Ovary (tissue), 7 donors: ENCODE measurements at regions not wholly inside any gene's neighbourhood (a gene's known extent, or its start where the extent isn't known, plus 50 kb on each side); places are given as distances from the start of the nearest gene placed in this dataset.

ENCODE experiments used
- DNase-seq, 5 donors: peaks; one replicate each; pipeline ENCODE4 v3.0.0-alpha.2; 2019 to 2020
- H3K27ac ChIP-seq, 2 donors: fragments of 200-600 bp; one replicate each; pipeline versions ENCODE4 v1.5.1 to v1.8.0; 2019 to 2022
- H3K27me3 ChIP-seq: fragments of 200-600 bp; one replicate; pipeline ENCODE4 v1.8.0; 2022
- H3K36me3 ChIP-seq: fragments of 200-600 bp; sonication (generic); one replicate; pipeline ENCODE4 v1.5.1; 2019
- H3K4me1 ChIP-seq: one replicate; pipeline ENCODE4 v1.8.1; 2013; ENCODE audit warnings: mild to moderate bottlenecking, moderate library complexity; ENCODE audit not compliant: insufficient read depth
- H3K4me3 ChIP-seq: fragments of 200-600 bp; sonication (generic); one replicate; pipeline ENCODE4 v1.5.1; 2017
- H3K9me3 ChIP-seq, 2 donors: fragments of 200-600 bp in 1 of 2; sonication (generic) in 1 of 2; one replicate each; pipeline versions ENCODE4 v1.5.1 to v1.8.1; 2013 to 2019; ENCODE audit warnings: mild to moderate bottlenecking in 1 of 2, moderate library complexity in 1 of 2
- CTCF ChIP-seq, 3 donors: fragments of 450-650 bp in 2 of 3; fragments of 200-600 bp in 1 of 3; IDR thresholded peaks; one replicate each; pipeline versions ENCODE4 v1.5.1 to v1.8.0; 2016 to 2022; ENCODE audit warnings: antibody characterized with exemption in 3 of 3, mild to moderate bottlenecking in 1 of 3
- EP300 ChIP-seq: sonication (generic); formaldehyde crosslinking; IDR thresholded peaks from one replicate; pipeline ENCODE4 v1.6.1; 2017; ENCODE audit warnings: antibody characterized with exemption
- POLR2A ChIP-seq: fragments of 450-650 bp; IDR thresholded peaks from one replicate; pipeline ENCODE4 v1.6.1; 2017; ENCODE audit warnings: antibody characterized with exemption, mild to moderate bottlenecking, moderate library complexity
- WGBS, 3 donors: extraction: QIAGEN DNeasy Blood & Tissue Kit in 1 of 3; methylation state at CpG; one replicate each; pipeline versions ENCODE4 v1.1.5 to v1.1.7; 2013 to 2017; 5-methylcytosine and 5-hydroxymethylcytosine counted together
- intact Hi-C, 4 donors: fragments of 100-400 bp; cut with DNase I; formaldehyde crosslinking; loops; one replicate each; pipeline versions ENCODE4 v1.11.0 to v1.15.1; 2022 to 2023
- donor health status: DM: no; HTN: no; CAD: no; lungs with moderate emphysema.
- donor health status: DM: no; HTN: no; CAD: no.
- donor health status: Bipolar disorder and iron deficiency.
- donor health status: DM: no; HTN: no; CAD: no.
- donor health status: DM: yes; HTN: yes; CAD: no.

GRCh38 chr1:201675143-201675542 lies 136.2 kb downstream of the NAV1 start:
- DNase-seq, result no peak
- intact Hi-C loops, result no loop called here
- no peak overlapping the region for H3K27ac ChIP-seq
- no peak for TF ChIP-seq POLR2A
- no peak for TF ChIP-seq CTCF (IDR thresholded peaks at IDR 0.05)
- no peak for TF ChIP-seq EP300
- H3K4me3 ChIP-seq, result no peak overlapping the region
- H3K36me3 ChIP-seq, result no peaks in the 10 kb centered on the region
- H3K27me3 ChIP-seq, result no peaks in the 10 kb centered on the region
- H3K4me1 ChIP-seq, result peaks cover 4% of the 10 kb centered on the region
- WGBS, 3 donors, result 60 to 79% (median 66%) methylated on average over 5 of the region's 5 CpGs
- H3K9me3 ChIP-seq, result no peaks in the 10 kb centered on the region

- no peaks in the 10 kb centered on the region for H3K36me3 ChIP-seq
- intact Hi-C loops, result no loop called here
- no peaks in the 10 kb centered on the region for H3K9me3 ChIP-seq
- TF ChIP-seq POLR2A (no peak), EP300 (no peak)
- DNase-seq, result peak in 1 of 5 donors; percentile 30
- H3K27me3 ChIP-seq, result no peaks in the 10 kb centered on the region
- WGBS, 3 donors, result 3 to 8% (median 7%) methylated on average over 4 of the region's 4 CpGs
- peaks cover 4% of the 10 kb centered on the region for H3K4me1 ChIP-seq
- H3K4me3 ChIP-seq, result no peak overlapping the region
- no peak overlapping the region for H3K27ac ChIP-seq
These were observed 137.3 kb downstream of the NAV1 start for GRCh38 chr1:201676197-201676596.

GRCh38 chr1:201676641-201677040 lies 137.7 kb downstream of the NAV1 start:
- H3K4me3 ChIP-seq, result no peak overlapping the region
- WGBS, 3 donors, result 75 to 91% (median 82%) methylated on average over 4 of the region's 4 CpGs
- no peak for DNase-seq
- intact Hi-C loops, result no loop called here
- H3K36me3 ChIP-seq, result no peaks in the 10 kb centered on the region
- H3K4me1 ChIP-seq, result peaks cover 4% of the 10 kb centered on the region
- H3K27me3 ChIP-seq, result no peaks in the 10 kb centered on the region
- no peak overlapping the region for H3K27ac ChIP-seq
- TF ChIP-seq POLR2A (no peak), CTCF (IDR thresholded peaks at IDR 0.05) (no peak), EP300 (no peak)
- no peaks in the 10 kb centered on the region for H3K9me3 ChIP-seq

- DNase-seq, result peak in 1 of 5 donors; percentile 34
- TF ChIP-seq CTCF (IDR thresholded peaks at IDR 0.05) (no peak), POLR2A (no peak), EP300 (no peak)
- intact Hi-C loops, result no loop called here
- no peak overlapping the region for H3K27ac ChIP-seq
- H3K4me1 ChIP-seq, result peaks cover 4% of the 10 kb centered on the region
- no peaks in the 10 kb centered on the region for H3K9me3 ChIP-seq
- H3K27me3 ChIP-seq, result no peaks in the 10 kb centered on the region
- H3K4me3 ChIP-seq, result no peak overlapping the region
- 22 to 31% (median 24%) methylated on average over 9 of the region's 9 CpGs for WGBS, 3 donors
- H3K36me3 ChIP-seq, result no peaks in the 10 kb centered on the region
These were observed 139.6 kb downstream of the NAV1 start for GRCh38 chr1:201678264-201679101.

- DNase-seq, result no peak
- intact Hi-C loops, result no loop called here
These were observed 142.4 kb downstream of the NAV1 start for GRCh38 chr1:201681375-201681774.

More at GRCh38 chr1:201681375-201681774, 142.4 kb downstream of the NAV1 start:
- Histone ChIP-seq H3K36me3 (no peaks in the 10 kb centered on the region), H3K27me3 (no peaks in the 10 kb centered on the region), H3K4me3 (no peak overlapping the region), H3K4me1 (no peaks in the 10 kb centered on the region), H3K9me3 (no peaks in the 10 kb centered on the region), H3K27ac (no peak overlapping the region)
- WGBS, 3 donors, result 64 to 72% (median 67%) methylated on average over 8 of the region's 8 CpGs
- TF ChIP-seq EP300 (no peak), CTCF (IDR thresholded peaks at IDR 0.05) (no peak), POLR2A (no peak)
